HUDEP-2 (cell line): ENCODE measurements at regions not wholly inside any gene's neighbourhood (a gene's known extent, or its start where the extent isn't known, plus 50 kb on each side); places are given as distances from the start of the nearest gene placed in this dataset.

ENCODE experiments used
- DNase-seq, 76 experiments: peaks; one replicate each; lab custom pipeline; 2025; ENCODE audit not compliant: unreplicated experiment in 76 of 76; lab: John Stamatoyannopoulos, UW

- no peak for DNase-seq
Observed at GRCh38 chr2:150417278-150417677, 70.2 kb downstream of the RND3 start.

GRCh38 chr2:150415022-150415421 lies 72.4 kb downstream of the RND3 start:
- DNase-seq = no peak

- DNase-seq = no peak
Observed at GRCh38 chr2:150413910-150414309, 73.6 kb downstream of the RND3 start.

GRCh38 chr2:150413366-150413765 lies 74.1 kb downstream of the RND3 start:
- no peak for DNase-seq

GRCh38 chr2:150410809-150411208 lies 76.7 kb downstream of the RND3 start:
- DNase-seq = no peak

- no peak for DNase-seq
Observed at GRCh38 chr2:150409196-150409595, 78.3 kb downstream of the RND3 start.

GRCh38 chr2:150404147-150404546 lies 83.3 kb downstream of the RND3 start:
- no peak for DNase-seq

GRCh38 chr2:150403457-150403856 lies 84.0 kb downstream of the RND3 start:
- DNase-seq = no peak

GRCh38 chr2:150402953-150403352 lies 84.5 kb downstream of the RND3 start:
- no peak for DNase-seq

GRCh38 chr2:150400849-150401248 lies 86.6 kb downstream of the RND3 start:
- DNase-seq = no peak

GRCh38 chr2:150392614-150393013 lies 94.9 kb downstream of the RND3 start:
- no peak for DNase-seq

GRCh38 chr2:150391779-150392178 lies 95.7 kb downstream of the RND3 start:
- DNase-seq = no peak

GRCh38 chr2:150389447-150389846 lies 98.0 kb downstream of the RND3 start:
- no peak for DNase-seq

- DNase-seq = no peak
Observed at GRCh38 chr2:150388289-150388625, 99.2 kb downstream of the RND3 start.

GRCh38 chr2:150387586-150388288 lies 99.7 kb downstream of the RND3 start:
- peak in 2 of 76 experiments; percentile 12 to 18 for DNase-seq

- no peak for DNase-seq
Observed at GRCh38 chr2:150385211-150385610, 102.3 kb downstream of the RND3 start.

GRCh38 chr2:150383587-150383986 lies 103.9 kb downstream of the RND3 start:
- no peak for DNase-seq

- no peak for DNase-seq
Observed at GRCh38 chr2:150379166-150379565, 108.3 kb downstream of the RND3 start.

GRCh38 chr2:150378686-150379085 lies 108.8 kb downstream of the RND3 start:
- no peak for DNase-seq

GRCh38 chr2:150376553-150377335 lies 110.7 kb downstream of the RND3 start:
- DNase-seq = no peak

GRCh38 chr2:150375333-150375732 lies 112.1 kb downstream of the RND3 start:
- DNase-seq = no peak

GRCh38 chr2:150374492-150374891 lies 113.0 kb downstream of the RND3 start:
- no peak for DNase-seq
